Psoas muscle (tissue), 7 donors: ENCODE measurements at regions not wholly inside any gene's neighbourhood (a gene's known extent, or its start where the extent isn't known, plus 50 kb on each side); places are given as distances from the start of the nearest gene placed in this dataset.

Experiments
- ATAC-seq, 4 donors: fragments of 200-7000 bp; cut with Tn5 transposase; one replicate each; pipeline ENCODE4 v1.9.1; 2020; ENCODE audit warnings: moderate library complexity in 3 of 4, mild to moderate bottlenecking in 2 of 4
- DNase-seq, 2 donors: peaks; one replicate each; pipeline ENCODE4 v3.0.0-alpha.2; 2020
- H3K27ac ChIP-seq: fragments of 200-600 bp; one replicate; pipeline ENCODE4 v1.8.0; 2022
- H3K27me3 ChIP-seq, 3 donors: fragments of 200-600 bp in 1 of 3; one replicate each; pipeline versions ENCODE4 v1.6.1 to v1.8.0; 2013 to 2022; ENCODE audit warnings: low read length in 2 of 3, mild to moderate bottlenecking in 2 of 3, moderate library complexity in 1 of 3; ENCODE audit not compliant: insufficient read depth in 3 of 3
- H3K36me3 ChIP-seq, 2 donors: fragments of 200-600 bp in 1 of 2; one replicate each; pipeline versions ENCODE4 v1.6.1 to v1.8.0; 2013 to 2022; ENCODE audit warnings: low read depth in 1 of 2, mild to moderate bottlenecking in 1 of 2, moderate library complexity in 1 of 2; ENCODE audit not compliant: insufficient read depth in 1 of 2
- H3K4me1 ChIP-seq: fragments of 200-600 bp; one replicate; pipeline ENCODE4 v1.8.0; 2022
- H3K4me3 ChIP-seq: fragments of 200-600 bp; one replicate; pipeline ENCODE4 v1.8.0; 2022; ENCODE audit warnings: mild to moderate bottlenecking
- H3K9me3 ChIP-seq: fragments of 200-600 bp; one replicate; pipeline ENCODE4 v1.8.0; 2022
- WGBS, 3 donors: extraction: QIAGEN DNeasy Blood & Tissue Kit; methylation state at CpG; one replicate each; pipeline versions ENCODE4 v1.1.6 to v1.1.7; 2013; 5-methylcytosine and 5-hydroxymethylcytosine counted together
- intact Hi-C, 2 donors: fragments of 100-400 bp; cut with DNase I; formaldehyde crosslinking; loops; one replicate each; pipeline versions ENCODE4 v1.11.0 to v1.14.2; 2022
- TF ChIP-seq, protein P1 (sequence below): fragments of 200-600 bp; IDR thresholded peaks from one replicate; pipeline ENCODE4 v1.8.0; 2022; ENCODE audit warnings: antibody characterized with exemption
- donor health status: healthy with polysubstance abuse.
- donor health status: DM: no; HTN: no; CAD: no; lungs with moderate emphysema.
- donor health status: Bipolar disorder and iron deficiency.
- donor health status: healthy.
- donor health status: DM: yes; HTN: yes; CAD: no.
- donor health status: DM: no; HTN: no; CAD: no.
- donor health status: DM: yes; HTN: yes; CAD: no.

DNA sequence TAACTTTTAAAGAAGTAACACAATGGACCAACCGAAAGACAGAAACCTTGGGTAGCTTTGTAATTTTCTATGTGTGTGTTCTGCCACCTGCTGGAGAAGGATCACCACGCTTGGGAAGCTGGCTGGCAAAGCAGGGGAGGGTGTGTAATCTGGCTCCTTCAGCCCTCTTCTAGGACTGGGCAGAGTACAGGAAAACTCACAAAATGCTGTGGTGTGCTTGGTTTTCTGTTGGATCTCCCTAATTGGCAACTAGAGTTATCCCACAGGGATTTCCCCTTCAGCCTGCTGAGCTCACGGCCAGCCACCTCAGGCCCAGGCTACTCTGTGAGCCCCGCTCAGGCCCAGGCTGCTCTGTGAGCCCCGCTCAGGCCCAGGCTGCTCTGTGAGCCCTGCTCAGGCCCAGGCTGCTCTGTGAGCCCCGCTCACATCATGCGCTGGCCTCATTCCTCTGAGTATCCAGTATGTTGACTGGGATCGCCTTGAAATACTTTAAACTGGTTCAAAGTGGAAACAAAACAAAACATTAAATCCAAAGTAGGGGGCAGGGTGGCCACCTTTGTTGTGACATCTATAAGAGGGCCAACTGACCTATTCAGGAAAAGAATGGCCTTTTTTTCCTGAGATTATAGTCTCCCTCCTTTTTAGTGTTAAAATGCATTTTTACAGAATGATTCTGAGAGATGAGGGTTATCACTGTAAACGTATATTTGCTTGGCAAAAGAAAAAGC, 52.0 kb upstream of the RNU6-8 start:
- H3K27me3 ChIP-seq: no peaks in the 10 kb centered on the region
- H3K9me3 ChIP-seq: no peaks in the 10 kb centered on the region
- intact Hi-C loops: loop anchor here (2.0 to 10.0 kb wide), 9 partner anchors 53 to 748 kb away; partner anchors contain the start of genes RNU6-7 (in 1 of the 2) and RNU6-8 (in 1 of the 2)
- H3K4me1 ChIP-seq: peaks cover 14% of the 10 kb centered on the region
- peak overlapping the region; percentile 47 for H3K27ac ChIP-seq
- H3K36me3 ChIP-seq: no peaks in the 10 kb centered on the region
- no peak overlapping the region for H3K4me3 ChIP-seq
- WGBS, 3 donors: 53 to 62% (median 54%) methylated on average over 9 of the region's 9 CpGs
- DNase-seq (peak; percentile 49 to 75), ATAC-seq (peak; percentile 81 to 89 (median 84))
- TF ChIP-seq, protein P1, sequence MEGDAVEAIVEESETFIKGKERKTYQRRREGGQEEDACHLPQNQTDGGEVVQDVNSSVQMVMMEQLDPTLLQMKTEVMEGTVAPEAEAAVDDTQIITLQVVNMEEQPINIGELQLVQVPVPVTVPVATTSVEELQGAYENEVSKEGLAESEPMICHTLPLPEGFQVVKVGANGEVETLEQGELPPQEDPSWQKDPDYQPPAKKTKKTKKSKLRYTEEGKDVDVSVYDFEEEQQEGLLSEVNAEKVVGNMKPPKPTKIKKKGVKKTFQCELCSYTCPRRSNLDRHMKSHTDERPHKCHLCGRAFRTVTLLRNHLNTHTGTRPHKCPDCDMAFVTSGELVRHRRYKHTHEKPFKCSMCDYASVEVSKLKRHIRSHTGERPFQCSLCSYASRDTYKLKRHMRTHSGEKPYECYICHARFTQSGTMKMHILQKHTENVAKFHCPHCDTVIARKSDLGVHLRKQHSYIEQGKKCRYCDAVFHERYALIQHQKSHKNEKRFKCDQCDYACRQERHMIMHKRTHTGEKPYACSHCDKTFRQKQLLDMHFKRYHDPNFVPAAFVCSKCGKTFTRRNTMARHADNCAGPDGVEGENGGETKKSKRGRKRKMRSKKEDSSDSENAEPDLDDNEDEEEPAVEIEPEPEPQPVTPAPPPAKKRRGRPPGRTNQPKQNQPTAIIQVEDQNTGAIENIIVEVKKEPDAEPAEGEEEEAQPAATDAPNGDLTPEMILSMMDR: peak; percentile 79

DNA sequence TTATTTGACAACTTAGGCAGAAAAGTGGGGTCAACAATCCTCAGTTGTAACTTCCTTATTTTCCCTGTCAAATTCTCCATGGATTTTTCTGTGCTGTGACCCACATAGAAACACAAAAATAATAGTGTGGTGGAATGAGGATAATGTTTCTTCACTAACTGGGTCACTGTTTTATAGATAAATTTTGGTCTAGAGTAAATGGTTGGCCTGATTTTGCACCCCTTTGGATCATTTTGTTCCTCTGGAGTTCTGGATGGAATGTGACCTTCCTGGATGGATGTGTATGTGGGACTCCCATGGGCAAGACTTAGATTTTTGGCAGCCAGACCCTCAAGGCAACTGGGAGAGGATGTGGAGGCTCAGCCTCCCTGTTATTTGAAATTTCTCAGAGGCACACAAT, 52.7 kb upstream of the RNU6-8 start:
- H3K4me1 ChIP-seq: peaks cover 14% of the 10 kb centered on the region
- H3K27me3 ChIP-seq: no peaks in the 10 kb centered on the region
- intact Hi-C loops: loop anchor here (2.0 to 10.0 kb wide), 6 partner anchors 183 to 745 kb away; no protein-coding TSS in a partner anchor
- H3K4me3 ChIP-seq: no peak overlapping the region
- TF ChIP-seq, protein P1: no peak
- no peak overlapping the region for H3K27ac ChIP-seq
- no peaks in the 10 kb centered on the region for H3K36me3 ChIP-seq
- no peak for ATAC-seq
- H3K9me3 ChIP-seq: no peaks in the 10 kb centered on the region
- DNase-seq: no peak

DNA sequence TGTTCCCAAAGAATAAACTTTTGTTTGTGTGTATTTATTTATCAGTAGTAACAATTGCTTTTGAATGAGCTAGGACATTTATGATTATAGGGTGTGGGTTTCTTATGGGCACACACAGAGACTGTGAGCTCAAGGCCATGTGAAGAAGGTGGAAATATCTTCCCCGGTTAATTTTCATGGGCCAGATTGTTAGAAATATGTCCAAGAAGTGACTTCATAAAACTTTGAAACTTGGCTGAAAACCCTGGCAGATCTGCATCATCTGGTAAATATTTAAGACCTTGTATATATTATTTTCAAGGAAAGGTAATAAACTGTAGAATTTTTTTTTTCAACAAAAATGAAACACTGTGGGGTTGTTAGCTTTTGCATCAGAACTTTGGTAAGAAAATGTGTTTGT, 53.5 kb upstream of the RNU6-8 start:
- WGBS, 3 donors: 51 to 61% (median 55%) methylated on average over 1 of the region's 1 CpG
- DNase-seq: no peak

DNA sequence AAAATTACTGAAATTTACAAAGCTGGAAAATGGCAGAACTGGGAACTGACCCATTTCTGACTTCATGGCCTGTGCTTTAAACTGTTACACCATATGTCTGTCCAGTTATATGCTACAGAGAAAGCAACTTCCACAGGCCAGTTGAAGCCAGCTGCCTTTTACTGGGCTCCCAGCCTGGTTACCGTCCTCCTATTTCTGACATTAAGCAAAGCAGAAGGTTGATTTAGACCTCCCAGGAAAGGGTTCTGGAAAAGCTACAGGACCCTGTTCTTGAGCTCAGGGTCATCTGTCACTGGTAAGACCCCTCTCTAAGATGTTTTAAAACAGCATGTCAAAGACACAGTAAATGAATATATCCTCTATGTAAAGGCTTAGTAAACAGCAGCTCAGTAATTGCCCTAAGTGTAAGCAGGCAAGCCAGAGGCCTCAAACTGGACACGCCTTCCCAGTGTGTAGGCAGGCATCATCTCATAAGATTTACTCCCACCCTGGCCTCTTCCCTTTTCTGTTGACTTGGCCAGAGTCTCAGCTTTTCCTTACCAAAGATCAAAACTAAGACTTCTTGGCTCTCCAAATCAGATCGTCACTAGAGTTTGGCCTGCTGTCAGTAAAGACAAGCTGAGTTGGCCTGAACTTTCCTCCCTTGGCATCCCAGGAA, 55.4 kb upstream of the RNU6-8 start:
- H3K27me3 ChIP-seq: no peaks in the 10 kb centered on the region
- whole genome bisulfite sequencing, 3 donors: 42 to 44% (median 42%) methylated on average over 3 of the region's 3 CpGs
- ATAC-seq: no peak

More for the DNA sequence above, 53.5 kb upstream of the RNU6-8 start:
- no peak for ATAC-seq
- Histone ChIP-seq H3K27me3 (no peaks in the 10 kb centered on the region), H3K36me3 (no peaks in the 10 kb centered on the region), H3K4me3 (no peak overlapping the region), H3K27ac (no peak overlapping the region), H3K4me1 (peaks cover 13% of the 10 kb centered on the region), H3K9me3 (no peaks in the 10 kb centered on the region)
- TF ChIP-seq, protein P1: no peak
- intact Hi-C loops: loop anchor here in 1 of 2 donors (5.0 to 10.0 kb wide), 2 partner anchors 211 to 322 kb away; no protein-coding TSS in a partner anchor

More for the DNA sequence above, 55.4 kb upstream of the RNU6-8 start:
- no peak for DNase-seq
- no peak overlapping the region for H3K4me3 ChIP-seq
- H3K27ac ChIP-seq: no peak overlapping the region
- intact Hi-C loops: loop anchor here in 1 of 2 donors (5.0 to 10.0 kb wide), 2 partner anchors 209 to 324 kb away; no protein-coding TSS in a partner anchor
- no peaks in the 10 kb centered on the region for H3K36me3 ChIP-seq
- peaks cover under 1% of the 10 kb centered on the region for H3K9me3 ChIP-seq
- TF ChIP-seq, protein P1: no peak
- H3K4me1 ChIP-seq: peaks cover 9% of the 10 kb centered on the region
